HFFc6 (cell line): ENCODE measurements at regions not wholly inside any gene's neighbourhood (a gene's known extent, or its start where the extent isn't known, plus 50 kb on each side); places are given as distances from the start of the nearest gene placed in this dataset.

ENCODE experiments used
- DNase-seq: peaks from one replicate; pipeline ENCODE4 v3.0.0-alpha.2; 2018
- H3K27ac Mint-ChIP-seq: 2 replicates; pipeline ENCODE4 v1.8.0; 2020; ENCODE audit warnings: mild to moderate bottlenecking, mixed read lengths
- H3K27me3 Mint-ChIP-seq: 2 replicates; pipeline ENCODE4 v1.8.0; 2021; ENCODE audit warnings: mild to moderate bottlenecking, moderate library complexity, mixed read lengths; ENCODE audit not compliant: insufficient read depth
- H3K36me3 Mint-ChIP-seq: 2 replicates; pipeline ENCODE4 v1.8.0; 2021; ENCODE audit warnings: low read depth, mixed read lengths
- H3K4me1 Mint-ChIP-seq: 2 replicates; pipeline ENCODE4 v1.8.0; 2020; ENCODE audit warnings: low read depth, mixed read lengths
- H3K4me3 Mint-ChIP-seq: 2 replicates; pipeline ENCODE4 v1.8.0; 2020; ENCODE audit warnings: mild to moderate bottlenecking, moderate library complexity, mixed read lengths
- H3K9me3 Mint-ChIP-seq: 2 replicates; pipeline ENCODE4 v1.8.0; 2020; ENCODE audit warnings: mild to moderate bottlenecking, mixed read lengths
- CTCF ChIP-seq: fragments of 200-600 bp; sonication (generic); IDR thresholded peaks from 2 replicates; pipeline ENCODE4 v1.5.0; 2021; ENCODE audit warnings: antibody characterized with exemption, mild to moderate bottlenecking

DNA sequence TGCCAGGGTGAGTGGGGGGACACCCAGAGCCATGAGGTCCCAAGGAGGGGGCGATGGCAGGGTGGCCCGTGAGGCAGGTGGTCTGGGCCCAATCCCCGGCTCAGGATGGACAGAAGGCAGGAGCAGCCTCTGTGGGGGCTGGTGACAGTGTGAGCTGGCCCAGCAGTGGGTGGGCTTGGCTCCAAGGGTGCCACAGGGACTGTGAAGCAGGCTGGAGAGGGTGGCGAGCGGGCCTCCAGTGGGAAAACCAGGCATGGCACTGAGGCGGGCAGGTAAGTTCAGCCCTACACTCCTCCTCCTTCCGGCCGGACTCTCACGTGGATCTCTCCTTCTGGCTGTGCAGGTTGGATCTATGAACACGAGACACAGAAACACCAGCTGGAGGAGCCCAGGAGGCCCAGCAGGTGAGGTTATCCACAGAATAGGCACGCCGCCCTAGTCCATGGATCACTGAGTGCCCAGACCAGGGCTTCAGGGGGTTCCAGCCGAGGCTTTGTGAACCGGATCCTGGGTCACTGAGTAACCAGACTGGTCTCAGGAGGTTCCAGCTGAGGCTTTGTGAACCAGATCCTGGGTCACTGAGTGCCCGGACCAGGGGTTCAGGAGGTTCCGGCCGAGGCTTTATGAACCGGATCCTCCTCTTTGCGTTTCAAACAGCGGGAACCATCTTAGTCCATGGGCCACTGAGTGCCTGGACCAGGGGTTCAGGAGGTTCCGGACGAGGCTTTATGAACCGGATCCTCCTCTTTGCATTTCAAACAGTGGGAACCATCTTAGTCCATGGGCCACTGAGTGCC is 76.4 kb upstream of the BHLHE23 start:
- Mint-ChIP-seq H3K27ac (no peak overlapping the region), H3K36me3 (no peaks in the 10 kb centered on the region), H3K9me3 (peaks cover 5% of the 10 kb centered on the region), H3K27me3 (peaks cover 25% of the 10 kb centered on the region), H3K4me1 (no peaks in the 10 kb centered on the region), H3K4me3 (no peak overlapping the region)
- DNase-seq: no peak
- no peak for TF ChIP-seq CTCF

- Mint-ChIP-seq H3K27me3 (peaks cover 24% of the 10 kb centered on the region), H3K9me3 (peaks cover 13% of the 10 kb centered on the region), H3K4me3 (no peak overlapping the region)
Measured at GRCh38 chr20:63082308-63082938, 75.7 kb upstream of the BHLHE23 start.

DNA sequence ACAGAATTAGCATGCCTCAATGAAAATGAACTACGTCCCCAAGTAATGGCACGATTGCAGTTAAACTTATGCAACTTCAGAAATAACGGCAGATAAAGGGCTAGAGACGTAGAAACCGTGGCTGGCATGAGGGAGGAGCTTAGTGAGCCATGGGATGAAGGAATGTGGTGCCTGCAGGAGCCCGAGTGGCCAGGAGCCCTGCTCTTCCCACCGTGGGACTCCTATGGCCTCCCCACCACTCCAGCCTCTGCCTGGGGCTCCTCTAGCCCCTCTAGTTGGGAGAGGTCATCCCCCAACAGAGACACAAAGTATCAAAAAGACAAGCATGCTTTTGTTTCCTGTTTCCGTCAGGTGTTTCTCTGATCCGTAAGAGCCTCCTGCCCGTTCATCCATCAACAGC is 75.1 kb upstream of the BHLHE23 start:
- Mint-ChIP-seq H3K27ac (no peak overlapping the region), H3K36me3 (no peaks in the 10 kb centered on the region), H3K4me1 (no peaks in the 10 kb centered on the region), H3K9me3 (peaks cover 17% of the 10 kb centered on the region), H3K4me3 (no peak overlapping the region), H3K27me3 (peaks cover 25% of the 10 kb centered on the region)
- TF ChIP-seq CTCF: no peak
- no peak for DNase-seq

More at GRCh38 chr20:63082308-63082938, 75.7 kb upstream of the BHLHE23 start:
- no peak for TF ChIP-seq CTCF
- no peak overlapping the region for H3K27ac Mint-ChIP-seq
- H3K36me3 Mint-ChIP-seq: no peaks in the 10 kb centered on the region
- DNase-seq: no peak
- no peaks in the 10 kb centered on the region for H3K4me1 Mint-ChIP-seq

DNA sequence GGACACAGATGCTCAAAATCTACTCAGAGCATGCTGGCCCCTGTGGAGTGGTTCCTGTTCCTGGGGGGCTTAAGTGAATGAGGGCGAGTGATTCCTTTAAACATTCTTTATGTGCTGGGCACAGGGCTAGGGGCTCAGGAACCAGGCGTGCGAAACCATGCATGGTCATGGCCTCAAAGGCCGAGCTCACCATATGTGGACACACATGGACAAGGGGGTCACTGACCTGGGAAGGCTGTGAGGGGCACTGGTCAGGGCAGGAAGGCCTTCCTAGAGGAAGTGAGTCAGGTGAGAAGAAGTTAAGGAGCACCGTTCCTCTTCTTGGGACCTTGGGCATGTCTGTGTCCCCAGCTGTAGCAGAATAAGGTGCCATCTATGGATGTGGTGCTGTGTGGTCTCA is 74.6 kb upstream of the BHLHE23 start:
- Mint-ChIP-seq H3K27ac (no peak overlapping the region), H3K4me1 (no peaks in the 10 kb centered on the region), H3K36me3 (peaks cover 3% of the 10 kb centered on the region), H3K27me3 (peaks cover 25% of the 10 kb centered on the region), H3K9me3 (peaks cover 22% of the 10 kb centered on the region), H3K4me3 (no peak overlapping the region)
- no peak for TF ChIP-seq CTCF
- no peak for DNase-seq

DNA sequence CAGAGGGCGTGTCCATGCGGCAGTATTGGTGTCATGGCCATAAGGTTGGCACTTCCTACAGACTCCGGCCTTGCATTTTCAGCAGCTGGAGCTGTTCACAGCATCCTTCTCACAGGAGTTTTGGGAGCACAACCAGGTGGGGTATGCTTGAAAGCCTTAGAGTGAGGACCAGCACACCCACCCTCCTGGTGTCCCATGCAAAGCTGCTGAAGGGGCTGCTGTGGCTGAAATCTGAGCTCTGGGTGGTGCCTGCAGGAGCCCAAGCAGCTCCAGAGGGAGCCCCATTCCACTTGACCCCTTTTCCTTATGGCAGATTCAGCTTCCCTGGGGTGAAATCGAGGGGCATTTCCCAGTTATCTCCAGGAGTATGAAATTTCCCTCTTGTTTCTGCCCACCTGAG is 74.0 kb upstream of the BHLHE23 start:
- no peak for DNase-seq
- Mint-ChIP-seq H3K27ac (no peak overlapping the region), H3K27me3 (peaks cover 20% of the 10 kb centered on the region), H3K4me3 (no peak overlapping the region), H3K9me3 (peaks cover 27% of the 10 kb centered on the region), H3K36me3 (peaks cover 6% of the 10 kb centered on the region), H3K4me1 (no peaks in the 10 kb centered on the region)
- TF ChIP-seq CTCF: no peak
